ENCODE measurements at regions not wholly inside any gene's neighbourhood (a gene's known extent, or its start where the extent isn't known, plus 50 kb on each side); places are given as distances from the start of the nearest gene placed in this dataset.

GRCh38 chr4:54930226-54930625, 195.2 kb downstream of the KDR start:
- in situ Hi-C loops (cut with MboI; ENCODE audit: low sequenced_read_pairs) = no loop called here

DNA sequence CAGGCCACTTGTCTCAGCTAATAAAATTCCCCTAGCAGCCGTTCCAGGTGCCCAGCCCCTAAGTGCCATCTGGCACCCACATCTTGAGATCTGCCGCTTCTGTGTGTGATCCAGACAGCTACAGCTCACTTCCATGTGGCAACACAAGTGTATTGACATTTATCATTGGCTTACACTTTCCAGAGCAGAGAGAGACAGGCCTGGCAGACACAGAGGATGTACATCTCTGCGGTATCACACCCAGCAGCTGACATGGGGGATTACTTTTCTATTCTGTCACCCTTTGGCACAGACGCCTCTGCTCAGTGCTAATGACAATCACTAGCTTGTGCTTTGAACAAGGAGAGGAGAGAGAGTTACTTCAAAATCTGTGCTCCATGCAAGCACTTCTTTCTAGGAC, 195.9 kb downstream of the KDR start:
- in situ Hi-C loops (cut with MboI; ENCODE audit: low sequenced_read_pairs) = no loop called here

- in situ Hi-C loops (cut with MboI; ENCODE audit: low sequenced_read_pairs) = no loop called here
These were observed 200.5 kb downstream of the KDR start for GRCh38 chr4:54924891-54925290.

DNA sequence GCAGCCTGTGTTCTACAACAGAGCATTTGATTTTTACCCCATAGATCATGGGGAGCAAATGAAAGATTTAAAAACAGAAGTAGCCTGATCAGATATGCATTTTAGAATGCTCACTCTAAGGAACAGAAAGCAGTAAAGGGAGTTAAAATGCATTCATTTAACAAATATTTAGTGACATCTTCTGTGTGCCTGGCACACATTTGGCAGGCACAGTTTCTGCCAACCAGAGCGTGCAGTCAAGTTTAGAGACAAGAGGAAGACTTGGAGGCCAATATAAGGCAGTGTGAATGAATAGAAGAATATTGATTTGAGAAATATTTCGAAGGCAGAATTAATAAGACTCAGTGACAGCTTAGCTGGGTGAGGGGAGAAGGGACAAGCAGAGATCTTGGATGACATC, 210.1 kb downstream of the KDR start:
- in situ Hi-C loops (cut with MboI; ENCODE audit: low sequenced_read_pairs) = no loop called here

GRCh38 chr4:54914781-54915180, 210.6 kb downstream of the KDR start:
- in situ Hi-C loops (cut with MboI; ENCODE audit: low sequenced_read_pairs) = no loop called here

GRCh38 chr4:54913751-54914526, 211.5 kb downstream of the KDR start:
- in situ Hi-C loops (cut with MboI; ENCODE audit: low sequenced_read_pairs) = no loop called here

GRCh38 chr4:54912155-54912554, 213.2 kb downstream of the KDR start:
- in situ Hi-C loops (cut with MboI; ENCODE audit: low sequenced_read_pairs) = no loop called here

DNA sequence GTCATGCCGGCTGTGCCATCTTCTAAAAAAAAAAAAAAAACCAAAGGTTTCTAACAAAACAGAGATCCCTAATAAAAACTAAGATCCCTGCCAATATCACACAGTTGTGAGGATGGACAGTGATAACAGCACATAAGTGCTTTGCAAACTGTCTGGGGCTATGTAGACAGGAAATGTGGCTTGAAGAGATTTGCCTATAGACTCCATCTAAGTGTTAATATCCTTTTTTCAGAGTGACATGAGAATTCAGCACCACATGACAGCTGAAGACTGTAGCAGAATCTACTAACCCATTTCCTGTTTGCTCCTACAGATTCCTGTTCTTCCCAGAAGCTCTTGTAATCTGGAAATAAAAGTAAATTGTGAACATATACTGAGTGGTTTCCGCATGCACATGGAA, 215.4 kb downstream of the KDR start:
- in situ Hi-C loops (cut with MboI; ENCODE audit: low sequenced_read_pairs) = no loop called here

DNA sequence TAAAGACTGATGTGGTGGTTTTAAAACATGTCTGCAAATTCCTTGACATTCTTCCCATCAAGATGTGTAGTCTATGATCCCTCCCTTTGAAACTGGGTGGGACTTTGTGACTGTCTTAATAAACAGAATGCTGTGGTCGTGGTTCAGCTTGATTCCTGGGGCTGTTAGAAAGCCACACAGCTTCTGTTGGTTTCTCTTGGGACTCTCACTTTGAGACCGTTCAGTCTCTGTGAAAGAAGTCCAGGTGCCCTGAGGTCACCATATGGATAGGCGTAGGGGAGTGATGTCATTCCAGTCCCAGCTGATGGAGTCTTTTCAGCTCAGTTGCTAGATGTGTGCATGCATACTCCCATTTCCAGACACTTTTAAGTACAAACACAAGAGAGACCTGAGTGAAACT, 216.6 kb downstream of the KDR start:
- in situ Hi-C loops (cut with MboI; ENCODE audit: low sequenced_read_pairs) = no loop called here

GRCh38 chr4:54904953-54905352, 220.4 kb downstream of the KDR start:
- in situ Hi-C loops (cut with MboI; ENCODE audit: low sequenced_read_pairs) = no loop called here

- in situ Hi-C loops (cut with MboI; ENCODE audit: low sequenced_read_pairs) = no loop called here
These were observed 222.4 kb downstream of the KDR start for GRCh38 chr4:54902976-54903375.

- in situ Hi-C loops (cut with MboI; ENCODE audit: low sequenced_read_pairs) = no loop called here
These were observed 223.1 kb downstream of the KDR start for GRCh38 chr4:54902271-54902670.

- in situ Hi-C loops (cut with MboI; ENCODE audit: low sequenced_read_pairs) = no loop called here
These were observed 224.2 kb downstream of the KDR start for GRCh38 chr4:54901202-54901601.

GRCh38 chr4:54898656-54899340, 226.6 kb downstream of the KDR start:
- in situ Hi-C loops (cut with MboI; ENCODE audit: low sequenced_read_pairs) = no loop called here

DNA sequence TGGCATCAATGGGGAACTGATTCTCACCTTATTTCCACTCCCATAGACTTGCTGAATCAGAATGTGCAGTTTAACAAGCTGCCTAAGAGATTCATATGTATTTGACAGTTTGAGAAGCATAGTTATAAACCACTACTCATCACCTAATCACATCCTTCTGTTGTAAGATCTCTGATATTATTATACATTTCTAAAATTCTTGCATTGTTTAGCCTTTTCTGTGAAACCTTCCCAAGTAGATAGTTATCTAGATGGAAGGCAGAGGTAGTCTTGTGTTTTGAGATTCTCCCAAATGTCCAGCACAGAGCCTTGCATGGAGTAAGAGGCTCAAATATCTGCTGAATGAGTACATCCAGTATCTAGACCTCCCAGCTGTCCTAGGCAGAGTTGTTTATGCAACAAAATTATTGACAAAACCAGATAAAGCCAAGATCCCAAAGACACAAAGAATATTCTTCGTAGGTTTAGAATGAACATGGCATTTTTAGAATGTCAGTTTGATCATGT, 227.3 kb downstream of the KDR start:
- in situ Hi-C loops (cut with MboI; ENCODE audit: low sequenced_read_pairs) = no loop called here

- in situ Hi-C loops (cut with MboI; ENCODE audit: low sequenced_read_pairs) = no loop called here
These were observed 227.8 kb downstream of the KDR start for GRCh38 chr4:54897590-54897989.

DNA sequence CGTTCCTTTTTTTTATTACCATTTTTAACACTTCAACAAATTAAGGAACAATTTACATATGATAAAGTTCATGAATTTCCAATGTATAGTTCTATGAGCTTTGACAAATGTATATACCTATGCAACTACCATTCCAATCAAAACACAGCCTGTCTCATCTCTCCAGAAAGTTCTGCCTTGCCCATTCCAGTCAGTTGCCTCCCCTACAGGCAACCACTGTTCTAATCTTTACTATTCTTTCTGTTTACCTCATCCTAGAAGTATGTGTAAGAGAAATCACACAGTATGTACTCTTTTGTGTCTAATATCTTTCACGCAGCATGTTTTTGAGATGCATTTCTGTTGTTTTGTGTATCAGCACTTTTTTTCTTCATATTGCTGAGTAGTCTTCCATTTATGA, 224.9 kb downstream of the KIT start:
- in situ Hi-C loops (cut with MboI; ENCODE audit: low sequenced_read_pairs) = no loop called here

- in situ Hi-C loops (cut with MboI; ENCODE audit: low sequenced_read_pairs) = no loop called here
These were observed 221.8 kb downstream of the KIT start for GRCh38 chr4:54879576-54879975.

DNA sequence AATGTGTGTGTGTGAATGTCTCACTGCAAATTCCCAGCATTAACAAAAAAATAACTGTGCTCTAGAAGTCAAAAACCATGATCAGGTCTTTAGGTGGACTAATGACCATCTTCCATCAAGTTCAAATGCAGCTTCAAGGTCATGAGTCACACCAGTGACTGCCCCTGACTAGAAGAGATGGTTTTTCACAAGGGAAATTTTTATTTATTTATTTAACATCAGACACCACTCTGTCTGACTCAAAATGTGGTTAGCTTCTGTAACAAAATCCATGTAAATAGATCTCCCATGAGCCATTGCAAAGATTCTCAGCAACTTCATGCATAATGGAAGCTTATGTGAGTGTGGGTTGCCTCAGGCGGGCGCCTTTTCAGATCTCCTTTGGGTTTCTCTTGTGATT, 219.2 kb downstream of the KIT start:
- in situ Hi-C loops (cut with MboI; ENCODE audit: low sequenced_read_pairs) = no loop called here

DNA sequence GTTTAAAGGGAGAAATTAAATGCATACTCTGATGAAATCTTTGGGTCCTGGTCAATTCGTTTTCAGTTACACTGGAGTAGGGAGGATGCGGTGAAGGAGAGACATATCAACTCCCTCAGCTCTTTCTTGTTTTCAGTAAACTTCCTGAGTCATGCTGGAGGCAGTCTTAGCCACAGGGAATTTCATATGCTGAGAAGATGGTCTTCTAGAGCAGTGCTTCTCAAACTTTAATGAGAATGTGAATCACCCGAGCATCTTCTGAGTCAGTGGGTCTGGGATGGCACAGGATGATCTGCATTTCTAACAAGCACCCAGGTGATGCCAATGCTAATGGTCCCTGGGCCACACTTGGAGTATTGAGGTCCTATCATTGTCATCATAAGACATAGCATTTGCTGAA, 214.5 kb downstream of the KIT start:
- in situ Hi-C loops (cut with MboI; ENCODE audit: low sequenced_read_pairs) = no loop called here

DNA sequence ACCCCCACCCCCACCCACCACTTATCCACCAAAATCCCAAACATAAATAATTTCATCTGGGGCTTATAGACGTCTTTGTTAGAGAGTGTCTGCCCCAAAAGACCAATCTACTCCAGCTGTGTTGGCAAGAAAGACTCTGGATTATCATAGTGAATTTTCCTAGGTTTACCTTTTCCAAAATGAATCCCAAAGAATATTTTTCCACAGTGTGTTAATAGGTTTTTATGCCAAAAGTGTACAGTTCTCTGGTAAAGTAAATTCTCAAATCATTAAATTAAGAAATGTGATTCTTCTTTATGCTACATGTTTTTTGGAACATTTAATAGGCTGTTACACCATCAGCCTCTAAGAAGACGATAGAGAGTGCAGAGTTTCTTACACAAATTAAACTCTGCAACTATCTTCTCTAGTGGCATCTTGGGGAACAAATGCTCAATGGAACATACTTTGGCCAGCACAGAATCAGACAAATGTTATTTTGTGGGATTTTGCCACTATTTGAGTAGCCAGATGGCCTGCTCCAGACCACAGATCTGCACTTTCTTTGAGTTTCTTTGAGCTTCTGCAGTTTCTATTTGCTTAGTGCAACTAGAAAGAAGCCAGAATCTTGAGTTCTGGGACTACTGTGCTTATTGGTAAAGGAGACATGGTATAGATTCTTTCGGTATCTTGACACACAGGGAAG, 206.0 kb downstream of the KIT start:
- in situ Hi-C loops (cut with MboI; ENCODE audit: low sequenced_read_pairs) = no loop called here

- in situ Hi-C loops (cut with MboI; ENCODE audit: low sequenced_read_pairs) = no loop called here
These were observed 203.4 kb downstream of the KIT start for GRCh38 chr4:54861201-54861600.
